Breast epithelium (tissue), 4 donors: ENCODE measurements at regions not wholly inside any gene's neighbourhood (a gene's known extent, or its start where the extent isn't known, plus 50 kb on each side); places are given as distances from the start of the nearest gene placed in this dataset.

ENCODE experiments used
- DNase-seq, 2 donors: peaks; one replicate each; pipeline ENCODE4 v3.0.0-alpha.2; 2019; ENCODE audit warnings: low spot score in 2 of 2
- H3K27ac ChIP-seq, 2 donors: fragments of 200-600 bp; sonication (generic) in 1 of 2; one replicate each; pipeline ENCODE4 v1.5.1; 2016 to 2019; ENCODE audit warnings: mild to moderate bottlenecking in 1 of 2
- H3K27me3 ChIP-seq, 2 donors: fragments of 200-600 bp; sonication (generic) in 1 of 2; one replicate each; pipeline versions ENCODE4 v1.5.1 to v1.6.0; 2017 to 2019; ENCODE audit warnings: control low read depth in 1 of 2, mild to moderate bottlenecking in 1 of 2
- H3K36me3 ChIP-seq: fragments of 200-600 bp; one replicate; pipeline ENCODE4 v1.5.1; 2019
- H3K4me1 ChIP-seq, 2 donors: fragments of 200-600 bp; sonication (generic); one replicate each; pipeline ENCODE4 v1.5.1; 2016 to 2019; ENCODE audit warnings: control low read depth in 1 of 2
- H3K4me3 ChIP-seq, 3 donors: fragments of 200-600 bp; sonication (generic); 1 replicate in 2 of 3; 2 replicates in 1 of 3; pipeline ENCODE4 v1.5.1; 2016 to 2019; ENCODE audit warnings: mild to moderate bottlenecking in 3 of 3, moderate library complexity in 2 of 3
- H3K9me3 ChIP-seq, 2 donors: fragments of 200-600 bp; sonication (generic) in 1 of 2; one replicate each; pipeline ENCODE4 v1.5.1; 2016 to 2019; ENCODE audit warnings: control low read depth in 1 of 2
- POLR2A ChIP-seq: fragments of 450-650 bp; IDR thresholded peaks from one replicate; pipeline ENCODE4 v1.6.1; 2016; ENCODE audit warnings: antibody characterized with exemption, mild to moderate bottlenecking, moderate library complexity
- POLR2AphosphoS5 ChIP-seq, 3 donors: sonication (generic); formaldehyde crosslinking; IDR thresholded peaks; one replicate each; pipeline ENCODE4 v1.6.1; 2017; ENCODE audit warnings: antibody characterized with exemption in 3 of 3
- intact Hi-C: fragments of 100-400 bp; cut with DNase I; formaldehyde crosslinking; loops from one replicate; pipeline ENCODE4 v1.15.1; 2023; ENCODE audit warnings: low total_unique reads
- TF ChIP-seq, protein P1 (sequence below), 3 donors: fragments of 450-650 bp; IDR thresholded peaks; one replicate each; pipeline ENCODE4 v1.5.1; 2016 to 2017; ENCODE audit warnings: antibody characterized with exemption in 3 of 3, mild to moderate bottlenecking in 3 of 3, moderate library complexity in 3 of 3

DNA sequence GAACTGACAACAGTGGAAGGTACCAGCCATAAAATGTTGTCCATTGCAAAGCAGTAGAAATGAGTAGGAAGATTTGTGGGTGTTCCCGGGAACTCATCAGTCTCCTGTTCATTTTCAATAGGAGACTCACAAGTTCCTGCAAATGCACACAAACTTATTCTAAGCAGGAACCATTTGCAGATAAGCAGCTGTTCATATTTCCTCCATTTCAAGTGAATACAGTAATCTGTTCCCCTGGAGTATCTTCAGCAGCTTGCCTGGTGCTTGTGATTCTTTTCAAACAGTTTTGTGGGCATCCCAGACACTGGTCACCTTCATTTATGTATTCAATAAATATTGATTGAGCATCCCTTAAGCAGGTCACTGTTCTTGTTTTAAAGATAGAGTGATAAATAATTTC, 1315.5 kb upstream of the C9orf72 start:
- TF ChIP-seq POLR2AphosphoS5 (IDR thresholded peaks at IDR 0.05) (no peak), POLR2A (no peak)
- TF ChIP-seq, protein P1, sequence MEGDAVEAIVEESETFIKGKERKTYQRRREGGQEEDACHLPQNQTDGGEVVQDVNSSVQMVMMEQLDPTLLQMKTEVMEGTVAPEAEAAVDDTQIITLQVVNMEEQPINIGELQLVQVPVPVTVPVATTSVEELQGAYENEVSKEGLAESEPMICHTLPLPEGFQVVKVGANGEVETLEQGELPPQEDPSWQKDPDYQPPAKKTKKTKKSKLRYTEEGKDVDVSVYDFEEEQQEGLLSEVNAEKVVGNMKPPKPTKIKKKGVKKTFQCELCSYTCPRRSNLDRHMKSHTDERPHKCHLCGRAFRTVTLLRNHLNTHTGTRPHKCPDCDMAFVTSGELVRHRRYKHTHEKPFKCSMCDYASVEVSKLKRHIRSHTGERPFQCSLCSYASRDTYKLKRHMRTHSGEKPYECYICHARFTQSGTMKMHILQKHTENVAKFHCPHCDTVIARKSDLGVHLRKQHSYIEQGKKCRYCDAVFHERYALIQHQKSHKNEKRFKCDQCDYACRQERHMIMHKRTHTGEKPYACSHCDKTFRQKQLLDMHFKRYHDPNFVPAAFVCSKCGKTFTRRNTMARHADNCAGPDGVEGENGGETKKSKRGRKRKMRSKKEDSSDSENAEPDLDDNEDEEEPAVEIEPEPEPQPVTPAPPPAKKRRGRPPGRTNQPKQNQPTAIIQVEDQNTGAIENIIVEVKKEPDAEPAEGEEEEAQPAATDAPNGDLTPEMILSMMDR (IDR thresholded peaks at IDR 0.05), result no peak
- Histone ChIP-seq H3K4me1 (no peaks in the 10 kb centered on the region), H3K9me3 (no peaks in the 10 kb centered on the region), H3K27me3 (no peaks in the 10 kb centered on the region), H3K4me3 (no peak overlapping the region), H3K27ac (no peak overlapping the region), H3K36me3 (no peaks in the 10 kb centered on the region)
- no peak for DNase-seq
- intact Hi-C loops, result no loop called here

DNA sequence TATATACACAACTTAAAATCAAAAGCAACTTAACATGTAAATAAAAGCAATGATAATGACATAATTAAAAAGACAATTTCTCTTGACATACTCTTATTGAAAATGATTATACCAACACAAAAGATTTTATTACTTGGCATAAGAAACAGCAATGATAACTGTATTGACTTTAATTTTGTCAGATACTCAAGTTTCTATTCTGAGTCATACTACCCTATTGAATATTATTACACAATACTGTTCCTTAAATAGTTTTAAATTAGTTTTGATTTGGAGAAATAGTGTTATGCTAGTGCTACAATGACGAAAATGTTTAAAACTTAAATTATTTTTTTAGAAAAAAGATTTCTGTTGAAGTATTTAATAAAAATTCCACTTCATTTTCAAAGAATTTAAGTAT, 1319.3 kb upstream of the C9orf72 start:
- H3K9me3 ChIP-seq, result no peaks in the 10 kb centered on the region
- H3K36me3 ChIP-seq, result peaks cover 4% of the 10 kb centered on the region
- H3K4me1 ChIP-seq, result no peaks in the 10 kb centered on the region
- H3K4me3 ChIP-seq, result no peak overlapping the region
- DNase-seq, result no peak
- TF ChIP-seq POLR2AphosphoS5 (IDR thresholded peaks at IDR 0.05), result no peak
- TF ChIP-seq POLR2A, result no peak
- TF ChIP-seq, protein P1 (IDR thresholded peaks at IDR 0.05), result no peak
- H3K27ac ChIP-seq, result no peak overlapping the region
- intact Hi-C loops, result no loop called here
- no peaks in the 10 kb centered on the region for H3K27me3 ChIP-seq

DNA sequence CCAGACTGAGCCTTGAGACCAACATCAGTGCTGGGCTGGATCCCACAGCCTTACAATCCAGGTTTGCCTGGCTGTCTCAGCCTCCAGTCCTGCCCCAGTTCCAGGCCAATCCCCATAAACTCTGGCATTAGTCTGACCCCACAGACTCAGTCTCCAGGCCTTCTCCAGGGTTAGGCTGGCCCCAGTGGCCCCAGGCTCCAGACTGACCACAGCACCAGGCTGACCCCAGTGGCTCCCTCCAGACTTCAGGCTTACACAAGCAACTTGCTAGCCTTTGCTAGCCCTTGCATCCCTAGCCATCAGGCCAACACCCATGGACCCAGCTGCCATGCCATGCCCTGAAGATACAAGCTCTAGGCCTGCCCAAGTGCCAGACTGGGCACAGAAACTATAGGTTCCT, 1326.0 kb upstream of the C9orf72 start:
- Histone ChIP-seq H3K36me3 (peaks cover 4% of the 10 kb centered on the region), H3K4me1 (no peaks in the 10 kb centered on the region), H3K4me3 (no peak overlapping the region), H3K27me3 (no peaks in the 10 kb centered on the region), H3K27ac (no peak overlapping the region), H3K9me3 (peaks cover 0 to 5% of the 10 kb centered on the region in 2 donors)
- intact Hi-C loops, result no loop called here
- no peak for DNase-seq
- TF ChIP-seq, protein P1 (IDR thresholded peaks at IDR 0.05), result no peak
- TF ChIP-seq POLR2AphosphoS5 (IDR thresholded peaks at IDR 0.05) (no peak), POLR2A (no peak)

DNA sequence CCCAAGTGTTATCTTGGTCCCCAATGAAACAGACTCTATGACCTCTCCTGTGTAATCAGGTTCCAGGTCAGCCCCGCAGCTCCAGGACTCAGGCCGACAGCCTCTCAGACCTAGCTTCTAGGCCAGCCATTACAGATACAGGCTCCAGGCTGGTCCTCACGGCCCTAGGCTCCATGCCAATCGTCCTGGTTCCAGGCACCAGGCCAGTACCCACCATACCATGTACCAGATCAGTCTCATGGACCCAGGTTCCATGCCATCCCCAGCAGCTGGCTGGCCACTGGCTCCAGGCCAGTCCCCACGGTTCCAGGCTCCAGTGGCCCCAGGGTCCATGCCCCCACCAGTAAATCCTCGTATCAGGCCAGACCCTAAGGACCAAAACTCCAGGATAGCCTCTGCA, 1326.6 kb upstream of the C9orf72 start:
- peaks cover 0 to 5% of the 10 kb centered on the region in 2 donors for H3K9me3 ChIP-seq
- H3K27ac ChIP-seq, result no peak overlapping the region
- no peaks in the 10 kb centered on the region for H3K4me1 ChIP-seq
- intact Hi-C loops, result loop anchor here (10.0 kb wide), 1 partner anchor 555 kb away; no protein-coding TSS in a partner anchor
- DNase-seq, result no peak
- TF ChIP-seq, protein P1 (IDR thresholded peaks at IDR 0.05), result no peak
- TF ChIP-seq POLR2A (no peak), POLR2AphosphoS5 (IDR thresholded peaks at IDR 0.05) (no peak)
- no peaks in the 10 kb centered on the region for H3K27me3 ChIP-seq
- H3K4me3 ChIP-seq, result no peak overlapping the region
- H3K36me3 ChIP-seq, result no peaks in the 10 kb centered on the region

DNA sequence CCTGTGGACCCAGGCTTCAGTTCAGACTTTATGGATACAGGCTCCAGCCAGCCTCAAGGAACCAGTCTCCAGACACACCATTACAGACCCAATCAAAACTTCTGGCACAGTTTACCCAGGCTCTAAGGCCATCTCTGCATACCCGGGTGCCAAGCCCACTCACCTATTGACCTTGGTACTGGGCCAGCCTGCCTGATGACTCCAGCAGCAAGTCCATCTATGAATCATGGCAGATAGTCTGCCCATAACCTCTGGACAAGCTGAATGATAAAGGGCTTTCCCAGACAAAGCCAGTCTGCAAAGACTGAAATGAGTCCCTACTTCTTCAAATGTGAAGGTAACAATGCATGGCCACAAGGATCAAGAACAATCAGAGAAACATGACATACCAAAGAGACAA, 1327.1 kb upstream of the C9orf72 start:
- Histone ChIP-seq H3K4me1 (no peaks in the 10 kb centered on the region), H3K9me3 (peaks cover 0 to 5% of the 10 kb centered on the region in 2 donors), H3K36me3 (no peaks in the 10 kb centered on the region), H3K4me3 (no peak overlapping the region), H3K27me3 (no peaks in the 10 kb centered on the region), H3K27ac (no peak overlapping the region)
- no peak for DNase-seq
- intact Hi-C loops, result loop anchor here (10.0 kb wide), 1 partner anchor 556 kb away; no protein-coding TSS in a partner anchor
- TF ChIP-seq POLR2AphosphoS5 (IDR thresholded peaks at IDR 0.05) (no peak), POLR2A (no peak)
- TF ChIP-seq, protein P1 (IDR thresholded peaks at IDR 0.05), result no peak
